SK-N-DZ (cell line): ENCODE measurements at regions not wholly inside any gene's neighbourhood (a gene's known extent, or its start where the extent isn't known, plus 50 kb on each side); places are given as distances from the start of the nearest gene placed in this dataset.

ENCODE experiments used
- DNase-seq: peaks from one replicate; pipeline ENCODE4 v3.0.0-alpha.2; 2015; ENCODE audit warnings: low spot score

GRCh38 chr6:92072387-92072786 is 1347.0 kb downstream of the EPHA7 start:
- no peak for DNase-seq

GRCh38 chr6:92069781-92070180 is 1349.6 kb downstream of the EPHA7 start:
- DNase-seq, result no peak

- DNase-seq, result no peak
These were observed 1366.8 kb downstream of the EPHA7 start for GRCh38 chr6:92052513-92052912.

GRCh38 chr6:92050216-92050615 is 1369.1 kb downstream of the EPHA7 start:
- no peak for DNase-seq

GRCh38 chr6:92047860-92048259 is 1371.5 kb downstream of the EPHA7 start:
- DNase-seq, result no peak

GRCh38 chr6:92047152-92047850 is 1372.1 kb downstream of the EPHA7 start:
- DNase-seq, result no peak

- no peak for DNase-seq
These were observed 1375.0 kb downstream of the EPHA7 start for GRCh38 chr6:92044312-92044711.

- DNase-seq, result peak; percentile 23
These were observed 1375.6 kb downstream of the EPHA7 start for GRCh38 chr6:92043777-92044176.

GRCh38 chr6:92026878-92027277 is 1392.5 kb downstream of the EPHA7 start:
- DNase-seq, result no peak

GRCh38 chr6:92024881-92025280 is 1394.5 kb downstream of the EPHA7 start:
- no peak for DNase-seq

GRCh38 chr6:92024110-92024509 is 1395.2 kb downstream of the EPHA7 start:
- DNase-seq, result peak; percentile 97

- peak; percentile 95 for DNase-seq
These were observed 1395.9 kb downstream of the EPHA7 start for GRCh38 chr6:92023410-92023966.

- DNase-seq, result no peak
These were observed 1407.6 kb downstream of the EPHA7 start for GRCh38 chr6:92011681-92012245.

- DNase-seq, result no peak
These were observed 1410.4 kb downstream of the EPHA7 start for GRCh38 chr6:92008757-92009502.

GRCh38 chr6:92000112-92000511 is 1413.2 kb upstream of the MAP3K7 start:
- DNase-seq, result no peak

- no peak for DNase-seq
These were observed 1407.9 kb upstream of the MAP3K7 start for GRCh38 chr6:91994787-91995186.

GRCh38 chr6:91982559-91982958 is 1395.7 kb upstream of the MAP3K7 start:
- no peak for DNase-seq

- DNase-seq, result no peak
These were observed 1389.9 kb upstream of the MAP3K7 start for GRCh38 chr6:91976797-91977196.

GRCh38 chr6:91970700-91971099 is 1383.8 kb upstream of the MAP3K7 start:
- DNase-seq, result no peak

- DNase-seq, result no peak
These were observed 1379.0 kb upstream of the MAP3K7 start for GRCh38 chr6:91965872-91966271.

GRCh38 chr6:91961671-91962070 is 1374.8 kb upstream of the MAP3K7 start:
- DNase-seq, result no peak

GRCh38 chr6:91961236-91961635 is 1374.4 kb upstream of the MAP3K7 start:
- DNase-seq, result no peak

- DNase-seq, result no peak
These were observed 1355.0 kb upstream of the MAP3K7 start for GRCh38 chr6:91941838-91942237.
